EL (cell line): ENCODE measurements at regions not wholly inside any gene's neighbourhood (a gene's known extent, or its start where the extent isn't known, plus 50 kb on each side); places are given as distances from the start of the nearest gene placed in this dataset.
A peak's percentile ranks its signal among the peaks of the same experiment; 100 is the strongest.
"Not testable (repeated sequence)": the region's sequence is repeated elsewhere in the genome, so short reads cannot be mapped to it uniquely, and the experiment has no call there.

Source experiments
- DNase-seq: peaks from one replicate; pipeline ENCODE4 v3.0.0-alpha.2; 2016

DNA sequence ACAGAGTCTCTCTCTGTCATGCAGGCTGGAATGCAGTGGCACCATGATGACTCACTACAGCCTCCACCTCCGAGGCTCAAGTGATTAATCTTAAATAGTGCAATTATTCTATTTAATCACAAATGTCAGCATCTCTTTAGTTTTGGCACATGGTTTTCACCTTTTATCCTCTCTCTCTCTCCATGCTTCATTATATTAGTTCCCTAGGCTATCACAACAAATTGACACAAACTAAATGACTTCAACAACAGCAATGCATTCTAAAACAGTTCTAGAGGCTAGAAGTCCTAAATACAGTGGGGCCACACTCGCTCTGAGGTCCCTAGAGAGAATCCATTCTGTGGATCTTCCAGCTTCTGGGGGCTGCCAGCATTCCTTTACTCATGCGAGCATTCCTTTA, 178.2 kb upstream of the ZNG1F start:
- DNase-seq = peak; percentile 0

DNA sequence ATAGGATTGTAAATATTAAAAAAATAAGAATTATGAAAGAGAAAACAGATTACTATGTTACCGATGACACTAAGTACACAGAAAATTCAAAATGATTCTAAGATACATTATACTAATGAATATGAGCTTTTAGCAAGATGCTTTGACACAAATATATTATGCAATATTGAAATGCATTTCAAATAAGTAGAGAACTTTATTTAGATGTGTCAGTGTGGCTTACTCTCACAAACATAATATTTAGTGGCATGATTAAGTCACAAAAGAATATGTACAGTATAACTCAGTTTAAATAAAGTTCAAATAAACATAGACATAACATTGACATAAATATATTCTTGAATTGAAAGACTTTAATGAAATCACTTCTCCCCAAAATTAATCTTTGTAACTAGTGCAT, 172.7 kb upstream of the ZNG1F start:
- DNase-seq = not testable (repeated sequence)

DNA sequence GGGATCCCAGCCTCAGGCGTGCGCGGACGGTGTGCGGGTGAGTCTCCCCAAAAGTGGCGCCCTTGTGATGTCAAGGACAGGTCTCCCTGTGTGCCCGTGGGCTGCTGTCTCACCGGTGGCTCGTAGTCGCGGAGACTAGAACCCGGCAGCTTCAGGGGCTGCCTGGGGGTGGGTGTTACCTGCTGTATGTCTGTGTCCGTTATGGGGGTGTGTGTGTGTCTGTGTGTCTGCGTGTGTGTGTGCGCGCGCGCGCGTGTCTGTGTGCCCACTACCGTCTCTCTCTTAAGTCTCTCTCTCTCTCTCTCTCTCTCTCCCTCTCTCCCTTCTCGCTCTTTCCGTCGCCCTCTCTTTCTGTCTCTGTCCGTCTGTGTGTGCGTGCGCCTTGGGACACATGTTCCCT, 170.0 kb upstream of the ZNG1F start:
- peak; percentile 15 for DNase-seq

DNA sequence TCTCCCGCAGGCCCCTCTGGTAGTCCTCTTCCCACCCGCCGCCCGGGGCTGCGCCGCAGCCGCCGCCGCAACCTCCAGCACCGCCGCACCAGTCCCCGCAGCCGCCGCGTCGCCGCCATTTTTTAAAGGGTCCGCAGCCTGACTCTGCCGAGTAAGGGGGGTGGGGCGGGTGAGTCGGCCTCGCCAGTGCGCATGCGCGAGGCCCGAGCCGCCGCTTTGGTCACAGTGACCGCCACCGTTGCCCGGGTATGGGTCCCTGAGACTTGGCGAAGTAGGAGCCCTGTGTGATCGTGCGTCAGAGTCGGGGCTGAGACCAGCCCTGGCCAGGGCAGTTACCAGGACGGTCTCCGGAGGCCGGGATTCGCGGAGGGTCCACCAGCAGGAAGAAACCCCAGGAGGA, 169.6 kb upstream of the ZNG1F start:
- peak; percentile 49 for DNase-seq

DNA sequence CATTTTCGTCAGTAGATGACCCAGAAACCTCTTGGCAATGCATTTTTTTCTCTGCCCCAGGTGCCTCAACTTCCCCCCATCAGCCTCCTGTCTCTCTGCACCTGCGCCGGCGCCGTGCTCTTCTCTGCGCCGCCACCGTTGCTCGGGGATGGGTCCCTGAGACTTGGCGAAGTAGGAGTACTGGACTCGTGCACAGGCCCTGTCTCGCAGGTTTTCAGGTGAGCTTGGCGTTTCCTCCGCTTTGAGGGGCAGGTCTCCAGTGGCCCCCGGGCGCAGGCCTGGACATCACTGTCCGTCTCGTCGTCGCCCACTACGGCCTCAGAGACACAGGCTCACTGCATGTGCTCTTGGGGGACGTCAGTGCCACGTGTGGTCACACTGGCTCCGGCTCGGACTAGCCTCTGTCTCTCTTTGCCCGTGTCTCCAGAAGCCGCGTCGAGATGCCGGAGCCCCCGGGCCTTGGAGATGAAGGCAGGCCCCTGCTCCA, 168.8 kb upstream of the ZNG1F start:
- DNase-seq = not testable (repeated sequence)

DNA sequence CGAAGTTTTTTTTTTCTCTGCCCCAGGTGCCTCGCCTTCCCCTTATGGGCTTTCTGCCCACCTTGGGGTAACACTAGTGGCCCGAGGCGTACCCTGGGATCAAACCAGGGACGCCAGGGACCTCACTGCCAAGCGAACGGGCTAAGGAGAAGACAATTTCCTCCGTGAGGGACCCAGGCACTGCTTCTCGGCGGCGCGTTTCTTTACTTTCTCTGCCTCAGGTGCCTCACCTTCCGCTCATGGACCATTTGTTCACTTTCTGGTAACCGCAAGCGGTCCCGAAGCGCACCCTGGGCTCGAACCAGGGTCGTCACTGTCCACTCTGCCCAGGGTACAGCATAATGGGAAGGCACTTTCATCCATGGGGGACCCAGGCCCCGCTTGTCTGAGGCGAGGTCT, 168.2 kb upstream of the ZNG1F start:
- DNase-seq = not testable (repeated sequence)

DNA sequence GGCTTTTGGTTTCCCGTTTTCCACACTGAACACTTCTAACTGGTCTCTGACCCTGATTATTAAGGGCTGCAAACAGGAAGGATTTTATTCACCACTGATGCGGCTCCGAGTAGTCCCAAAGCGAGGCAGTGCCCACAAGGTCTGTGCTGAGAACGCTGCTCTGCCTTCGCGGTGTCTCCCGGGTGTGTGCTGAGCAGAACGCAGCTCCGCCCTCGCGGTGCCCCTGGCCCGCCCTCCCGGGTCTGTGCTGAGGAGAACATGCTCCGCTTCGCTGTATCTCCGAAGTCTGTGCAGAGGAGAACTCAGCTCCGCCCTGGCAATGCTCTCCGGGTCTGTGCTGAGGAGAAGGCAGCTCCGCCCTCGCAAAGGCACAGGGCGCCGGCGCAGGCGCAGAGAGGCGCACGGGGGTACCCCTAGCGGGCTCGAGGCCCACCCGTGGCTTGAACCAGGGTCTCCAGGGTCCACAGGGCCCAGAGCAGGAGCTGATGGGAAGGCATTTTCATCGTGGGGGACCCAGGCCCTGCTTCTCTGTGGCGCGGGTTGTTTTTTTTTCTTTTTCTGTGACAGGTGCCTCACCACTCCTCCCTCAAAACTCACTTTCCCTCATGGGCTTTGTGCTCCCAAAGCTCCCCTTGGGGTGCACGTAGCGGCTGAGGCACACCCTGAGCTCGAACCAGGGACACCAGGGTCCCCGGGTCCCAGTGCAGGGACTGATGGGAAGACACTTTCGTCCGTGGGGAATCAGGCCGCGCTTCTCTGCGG, 167.7 kb upstream of the ZNG1F start:
- peak; percentile 23 for DNase-seq

DNA sequence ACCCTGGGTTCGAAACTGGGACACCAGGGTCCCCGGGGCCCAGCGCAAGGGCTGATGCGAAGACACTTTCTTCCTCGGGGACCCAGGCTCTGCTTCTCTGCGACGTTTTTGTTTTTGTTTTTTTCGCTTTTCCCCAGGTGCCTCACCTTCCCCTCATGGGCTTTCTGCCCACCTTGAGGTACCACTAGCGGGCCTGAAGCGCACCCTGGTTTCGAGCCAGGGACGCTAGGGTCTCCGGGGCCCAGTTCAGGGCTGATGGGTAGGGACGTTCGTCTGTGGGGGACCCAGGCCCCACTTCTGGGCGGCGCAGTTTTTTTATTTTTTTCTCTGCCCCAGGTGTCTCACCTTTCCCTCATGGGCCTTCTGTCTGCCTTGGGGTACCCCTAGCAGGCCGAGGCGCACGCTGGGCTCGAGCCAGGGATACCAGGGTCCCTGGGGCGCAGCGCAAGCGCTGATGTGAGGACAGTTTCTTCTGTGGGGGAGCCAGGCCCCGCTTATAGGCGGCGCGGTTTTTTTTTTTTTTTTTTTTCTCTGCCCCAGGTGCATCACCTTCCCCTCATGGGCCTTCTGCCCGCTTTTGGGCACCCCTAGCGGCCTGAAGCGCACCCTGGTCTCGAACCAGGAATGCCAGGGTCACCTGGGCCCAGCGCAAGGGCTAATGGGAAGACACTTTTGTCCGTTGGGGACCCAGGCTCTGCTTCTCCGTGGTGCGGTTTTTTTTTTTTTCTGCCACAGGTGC, 166.8 kb upstream of the ZNG1F start:
- not testable (repeated sequence) for DNase-seq

DNA sequence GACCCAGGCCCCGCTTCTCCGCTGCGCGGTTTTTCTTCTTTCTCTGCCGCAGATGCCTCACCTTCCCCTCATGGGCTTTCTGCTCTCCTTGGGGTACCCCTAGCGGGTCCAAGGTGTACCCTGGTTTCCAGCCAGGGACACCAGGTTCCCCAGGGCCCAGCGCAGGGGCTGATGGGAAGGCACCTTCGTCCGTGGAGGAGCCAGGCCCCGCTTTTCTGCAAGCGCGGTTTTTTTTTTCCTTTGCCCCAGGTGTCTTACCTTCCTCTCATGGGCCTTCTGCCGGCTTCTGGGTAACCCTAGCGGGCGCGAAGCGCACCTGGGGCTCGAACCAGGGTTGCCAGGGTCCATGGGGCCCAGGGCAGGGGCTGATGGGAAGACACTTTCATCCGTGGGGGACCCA, 165.9 kb upstream of the ZNG1F start:
- DNase-seq = not testable (repeated sequence)

DNA sequence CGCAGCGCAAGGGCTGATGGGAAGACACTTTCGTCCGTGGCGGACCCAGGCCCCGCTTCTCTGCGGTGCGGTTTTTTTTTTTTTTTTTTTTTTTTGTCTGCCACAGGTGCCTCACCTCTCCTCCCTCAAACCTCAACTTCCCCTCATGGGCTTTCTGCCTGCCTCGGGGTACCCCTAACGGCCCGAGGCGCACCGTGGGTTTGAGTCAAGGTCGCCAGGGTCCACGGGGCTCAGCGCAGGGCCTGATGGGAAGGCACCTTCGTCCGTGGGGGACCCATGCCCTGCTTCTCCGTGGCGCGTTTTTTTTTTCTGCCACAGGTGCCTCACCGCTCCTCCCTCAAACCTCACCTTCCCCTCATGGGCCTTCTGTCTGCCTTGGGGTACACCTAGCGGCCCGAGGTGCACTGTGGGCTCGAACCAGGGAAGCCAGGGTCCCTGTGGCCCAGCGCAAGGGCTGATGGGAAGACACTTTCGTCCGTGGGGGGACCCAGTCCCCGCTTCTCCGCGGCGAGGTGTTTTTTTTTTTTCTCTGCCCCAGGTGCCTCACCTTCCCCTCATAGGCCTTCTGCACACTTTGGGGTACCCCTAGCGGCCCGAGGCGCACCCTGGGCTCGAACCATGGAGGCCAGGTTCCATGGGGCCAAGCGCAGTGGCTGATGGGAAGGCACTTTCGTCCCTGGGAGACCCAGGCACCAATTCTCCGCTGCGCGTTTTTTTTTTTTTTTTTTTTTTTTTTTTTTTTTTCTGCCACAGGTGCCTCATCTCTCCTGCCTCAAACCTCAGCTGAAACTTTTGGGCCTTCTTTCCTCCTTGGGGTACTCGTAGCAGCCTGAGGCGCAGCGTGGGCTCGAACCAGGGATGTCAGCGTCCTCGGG, 165.2 kb upstream of the ZNG1F start:
- DNase-seq = not testable (repeated sequence)

DNA sequence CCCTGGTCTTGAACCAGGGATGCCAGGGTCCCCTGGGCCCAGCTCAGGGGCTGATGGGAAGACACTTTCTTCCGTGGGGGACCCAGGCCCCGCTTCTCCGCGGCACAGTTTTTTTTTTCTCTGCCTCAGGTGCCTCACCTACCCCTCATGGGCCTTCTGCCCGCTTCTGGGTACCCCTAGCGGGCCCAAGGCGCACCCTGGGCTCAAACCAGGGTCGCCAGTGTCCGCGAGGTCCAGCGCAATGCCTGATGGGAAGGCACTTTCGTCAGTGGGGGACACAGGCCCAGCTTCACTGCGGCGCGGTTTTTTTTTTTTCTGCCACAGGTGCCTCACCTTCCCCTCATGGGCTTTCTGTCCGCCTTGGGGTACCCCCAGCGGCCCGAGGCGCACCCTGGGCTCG, 163.9 kb upstream of the ZNG1F start:
- not testable (repeated sequence) for DNase-seq

DNA sequence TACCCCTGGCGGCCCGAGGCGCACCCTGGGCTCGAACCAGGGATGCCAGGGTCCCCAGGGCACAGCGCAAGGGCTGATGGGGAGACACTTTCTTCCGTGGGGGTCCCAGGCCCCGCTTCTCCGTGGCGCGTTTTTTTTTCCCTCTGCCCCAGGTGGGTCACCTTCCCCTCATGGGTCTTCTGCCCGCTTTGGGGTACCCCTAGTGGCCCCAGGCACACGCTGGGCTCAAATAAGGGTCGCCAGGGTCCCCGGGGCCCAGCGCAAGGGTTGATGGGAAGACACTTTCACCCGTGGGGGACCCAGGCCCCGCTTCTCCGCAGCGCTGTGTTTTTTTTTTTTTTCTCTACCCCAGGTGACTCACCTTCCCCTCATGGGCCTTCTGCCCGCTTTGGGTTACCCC, 163.3 kb upstream of the ZNG1F start:
- not testable (repeated sequence) for DNase-seq

DNA sequence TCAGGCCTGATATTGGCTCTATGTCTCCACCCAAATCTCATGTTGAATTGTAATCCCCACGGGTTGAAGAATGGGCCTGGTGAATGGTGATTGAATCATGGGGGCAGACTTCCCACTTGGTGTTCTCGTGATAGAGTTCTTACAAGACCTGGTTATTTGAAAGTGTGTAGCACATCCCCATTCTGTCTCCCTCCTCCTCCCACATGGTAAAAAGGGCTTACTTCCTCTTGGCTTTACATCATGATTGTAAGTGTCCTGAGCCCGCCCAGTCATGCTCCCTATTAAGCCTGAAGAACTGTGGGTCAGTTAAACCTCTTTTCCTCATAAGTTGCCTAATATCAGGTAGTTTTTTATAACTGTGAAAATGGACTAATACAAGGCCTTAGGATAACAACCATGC, 158.8 kb upstream of the ZNG1F start:
- DNase-seq = not testable (repeated sequence)

DNA sequence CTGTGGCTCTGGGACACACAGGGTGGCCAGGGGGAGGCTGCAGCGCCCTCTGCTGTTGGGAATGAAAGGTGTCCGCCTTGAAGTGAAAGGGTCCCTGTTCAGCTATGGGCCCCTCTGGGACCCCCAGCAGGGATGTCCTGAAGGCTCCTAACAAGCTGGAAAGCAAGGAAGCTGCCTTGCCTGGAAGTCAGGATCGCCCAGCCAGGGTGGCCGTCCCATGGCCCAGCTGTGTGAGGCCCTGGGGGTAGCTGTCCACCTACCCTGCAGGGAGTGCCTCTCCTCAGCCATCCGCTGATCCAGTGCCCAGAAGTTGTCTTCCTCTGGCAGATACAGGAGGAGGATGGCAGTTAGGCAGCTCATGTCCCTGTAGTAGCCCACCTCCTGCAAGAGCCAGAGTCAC, 143.4 kb upstream of the ZNG1F start:
- not testable (repeated sequence) for DNase-seq

DNA sequence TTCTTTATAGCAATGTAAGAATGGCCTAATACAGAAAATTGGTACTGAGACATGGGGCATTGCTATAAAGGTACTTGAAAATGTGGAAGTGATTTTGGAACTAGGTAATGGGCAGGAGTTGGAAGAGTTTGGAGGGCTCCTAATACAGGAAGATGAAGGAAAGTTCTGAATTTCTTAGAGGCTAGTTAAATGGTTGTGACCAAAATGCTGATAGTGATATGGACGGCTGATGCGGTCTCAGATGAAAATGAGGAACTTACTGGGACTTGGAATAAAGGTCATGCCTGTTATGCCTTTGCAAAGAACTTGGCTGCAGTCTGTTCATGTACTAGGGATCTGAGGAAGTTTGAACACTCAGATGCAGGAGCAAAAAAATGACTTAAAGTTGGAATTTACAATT, 132.2 kb upstream of the ZNG1F start:
- DNase-seq = not testable (repeated sequence)

DNA sequence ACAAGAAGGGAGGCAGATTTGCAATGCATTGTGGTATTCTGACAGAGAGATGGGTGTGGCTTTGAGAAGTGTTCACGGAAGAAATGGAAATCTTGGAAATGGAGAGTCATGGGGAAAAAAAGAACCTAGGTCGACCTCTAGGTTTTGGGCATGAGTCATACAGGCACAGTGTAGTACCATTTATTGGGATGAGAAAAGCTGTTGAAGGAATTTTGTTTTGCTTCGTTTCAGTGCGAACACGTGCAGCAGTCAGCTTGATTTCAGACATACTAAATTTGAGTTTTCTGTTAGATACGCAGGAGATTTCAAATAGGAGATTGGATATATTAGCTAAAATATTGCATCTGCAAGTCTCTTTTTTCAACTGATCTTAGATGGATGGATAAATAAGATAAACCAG, 119.8 kb upstream of the ZNG1F start:
- DNase-seq = not testable (repeated sequence)

DNA sequence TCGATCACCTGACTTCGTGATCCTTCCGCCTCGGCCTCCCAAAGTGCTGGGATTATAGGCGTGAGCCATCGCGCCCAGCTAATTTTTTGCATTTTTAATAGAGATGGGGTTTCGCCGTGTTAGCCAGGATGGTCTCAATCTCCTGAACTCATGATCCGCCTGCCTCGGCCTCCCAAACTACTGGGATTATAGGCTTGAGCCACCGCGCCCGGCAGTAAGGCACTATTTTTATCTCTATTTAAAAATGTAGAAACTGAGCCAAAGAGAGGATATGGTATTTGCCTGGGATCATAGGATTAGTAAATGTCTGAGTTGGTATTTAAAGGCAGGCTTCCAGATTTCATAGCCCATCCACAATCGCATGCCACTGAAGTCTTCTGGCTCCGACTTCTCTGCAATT, 96.6 kb upstream of the ZNG1F start:
- DNase-seq = not testable (repeated sequence)

DNA sequence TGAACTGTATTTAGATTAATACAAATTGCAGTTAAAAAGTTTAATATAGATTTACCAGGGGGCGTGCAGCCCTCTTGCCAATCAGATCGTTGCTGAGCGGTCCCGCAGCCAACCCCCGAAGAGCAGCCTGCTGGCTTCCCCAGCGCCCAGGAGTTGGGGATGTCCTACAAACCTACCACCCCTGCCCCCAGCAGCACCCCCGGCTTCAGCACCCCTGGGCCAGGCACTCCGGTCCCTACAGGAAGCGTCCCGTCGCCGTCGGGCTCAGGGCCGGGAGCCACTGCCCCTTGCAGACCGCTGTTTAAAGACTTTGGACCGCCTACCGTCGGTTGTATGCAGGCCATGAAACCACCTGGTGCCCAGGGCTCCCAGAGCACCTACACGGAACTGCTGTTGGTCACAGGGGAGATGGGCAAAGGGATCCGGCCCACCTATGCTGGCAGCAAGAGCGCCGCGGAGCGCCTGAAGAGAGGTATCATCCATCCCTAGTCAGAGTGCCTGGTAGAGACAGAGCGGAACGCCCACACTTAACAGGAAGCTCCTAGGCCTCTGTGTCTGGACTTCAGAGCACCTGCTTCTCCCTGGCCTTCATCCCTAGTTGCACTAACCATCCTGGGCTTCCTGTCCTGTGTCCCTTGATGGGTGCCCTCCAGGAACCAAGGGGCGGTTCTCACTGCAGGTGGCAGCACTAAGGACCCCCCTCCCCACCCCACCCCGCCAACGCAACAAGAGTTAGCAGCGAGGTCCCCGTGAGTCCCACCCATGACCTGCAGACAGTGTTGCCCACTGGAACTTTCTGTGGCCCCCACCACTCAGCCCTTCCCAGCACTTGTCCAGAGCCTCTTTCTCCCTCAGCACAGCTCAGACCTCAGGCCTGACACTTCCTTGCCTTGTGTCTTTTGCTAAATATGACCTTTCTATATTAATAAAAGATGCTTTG, 91.5 kb upstream of the ZNG1F start:
- not testable (repeated sequence) for DNase-seq

DNA sequence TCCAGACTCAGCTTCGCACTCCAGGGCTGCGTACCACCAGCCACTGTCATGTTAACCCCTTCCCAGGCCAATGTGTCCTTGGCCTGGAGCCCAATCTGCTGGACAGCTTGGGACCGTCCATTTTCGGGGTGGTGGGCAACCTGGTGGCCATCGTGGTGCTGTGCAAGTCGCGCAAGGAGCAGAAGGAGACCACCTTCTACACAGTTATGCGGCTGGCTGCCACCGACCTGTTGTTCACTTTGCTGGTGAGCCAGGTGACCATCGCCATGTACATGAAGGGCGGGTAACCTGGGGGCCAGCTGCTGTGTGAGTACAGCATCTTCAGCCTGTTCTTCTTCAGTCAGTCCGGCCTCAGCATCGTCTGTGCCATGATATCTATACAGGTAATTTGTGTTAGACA, 90.3 kb upstream of the ZNG1F start:
- not testable (repeated sequence) for DNase-seq

DNA sequence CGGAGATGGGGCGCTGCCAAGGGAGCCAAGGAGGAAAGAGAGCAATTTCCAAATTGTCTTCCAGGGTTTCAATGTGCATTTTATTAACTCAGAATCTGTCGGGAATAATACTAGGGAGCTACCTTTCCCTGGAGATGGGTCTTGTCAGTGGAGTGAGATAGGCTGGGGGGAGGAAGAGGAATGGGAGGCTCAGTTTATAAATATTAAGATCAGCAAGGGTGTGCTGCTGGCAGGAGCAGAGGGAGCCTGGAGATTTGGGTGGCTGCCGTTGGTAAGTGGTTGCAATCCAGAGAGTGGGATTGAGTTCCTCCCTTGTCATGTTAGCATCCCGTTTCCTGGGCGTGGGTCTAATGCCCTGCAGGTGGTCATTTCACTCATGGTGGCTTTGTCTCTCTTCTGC, 89.9 kb upstream of the ZNG1F start:
- DNase-seq = not testable (repeated sequence)

DNA sequence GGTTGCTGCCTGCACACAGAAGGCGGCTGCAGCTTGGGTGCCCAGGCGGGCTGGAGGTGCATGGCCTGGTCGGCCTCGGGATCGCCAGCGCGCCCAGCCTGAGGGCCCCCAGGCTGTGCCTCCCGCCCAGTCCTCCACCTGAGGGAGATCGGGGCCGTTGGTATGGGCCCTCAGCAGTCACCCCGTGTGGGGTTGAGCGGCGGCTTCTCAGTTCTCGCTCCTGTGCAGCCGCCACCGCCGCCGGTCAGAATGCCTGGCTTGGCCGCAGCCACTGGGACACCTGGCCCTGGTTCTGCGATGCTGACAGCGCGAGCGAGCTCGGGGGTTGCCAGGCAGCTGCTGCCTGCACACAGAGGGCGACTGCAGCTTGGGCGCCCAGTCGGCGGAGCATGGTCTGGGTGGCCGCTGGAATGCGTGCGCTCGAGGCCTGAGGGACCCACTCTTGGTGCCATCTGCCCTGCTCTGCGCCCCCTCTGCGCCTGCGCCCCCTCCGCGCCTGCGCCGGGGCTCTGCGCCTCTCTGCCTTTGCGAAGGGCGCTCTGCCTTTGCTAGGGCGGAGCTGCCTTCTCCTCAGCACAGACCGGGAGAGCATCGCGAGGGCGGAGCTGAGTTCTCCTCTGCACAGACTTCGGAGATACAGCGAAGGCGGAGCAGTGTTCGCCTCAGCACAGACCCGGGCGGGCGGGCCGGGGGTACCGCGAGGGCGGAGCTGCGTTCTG, 84.6 kb upstream of the ZNG1F start:
- DNase-seq = peak; percentile 46
